IMR-90 (cell line): ENCODE measurements at regions not wholly inside any gene's neighbourhood (a gene's known extent, or its start where the extent isn't known, plus 50 kb on each side); places are given as distances from the start of the nearest gene placed in this dataset.

Experiments used
- ATAC-seq: fragments of 200-7000 bp; cut with Tn5 transposase; 2 replicates; pipeline ENCODE4 v1.9.1; 2020; ENCODE audit warnings: low read depth, mild to moderate bottlenecking, moderate library complexity
- BruUV-seq: library from RNA; stranded (reverse); fragments of 400-500 nt; replicated peaks from 2 replicates; lab custom pipeline; 2021; lab: Mats Ljungman, UMichigan
- CTCF ChIA-PET: fragments of 300-600 bp; formaldehyde crosslinking; extraction: SDS; loops from one replicate; lab custom pipeline; 2021; ENCODE audit warnings: antibody characterized with exemption; lab: Yijun Ruan, JAX
- POLR2A ChIA-PET: fragments of 300-600 bp; sonication (Branson Sonifier 250); formaldehyde crosslinking; loops from one replicate; lab custom pipeline; 2022; ENCODE audit warnings: antibody characterized with exemption; ENCODE audit not compliant: unreplicated experiment; lab: Charles Lee
- DNase-seq: peaks from one replicate; pipeline ENCODE4 v3.0.0; 2013
- H2AFZ ChIP-seq: replicated peaks from 2 replicates; pipeline ENCODE3; 2013; ENCODE audit warnings: low read length, mild to moderate bottlenecking; ENCODE audit not compliant: poor library complexity
- H2AK5ac ChIP-seq: 2 replicates; pipeline ENCODE4 v1.6.1; 2013; ENCODE audit warnings: low read depth, low read length, inconsistent platforms
- H2AK9ac ChIP-seq: replicated peaks from 2 replicates; pipeline ENCODE3; 2013; ENCODE audit warnings: mild to moderate bottlenecking, low read depth, low read length, moderate library complexity; ENCODE audit not compliant: poor library complexity
- H2BK120ac ChIP-seq: 2 replicates; pipeline ENCODE4 v1.6.1; 2013; ENCODE audit warnings: low read depth, low read length, inconsistent platforms
- H2BK15ac ChIP-seq: 3 replicates; pipeline ENCODE4 v1.6.1; 2013; ENCODE audit warnings: low read depth, low read length, inconsistent platforms
- H2BK20ac ChIP-seq: 2 replicates; pipeline ENCODE4 v1.6.1; 2013; ENCODE audit warnings: low read depth, mild to moderate bottlenecking, inconsistent platforms, low read length, moderate library complexity
- H2BK5ac ChIP-seq: 2 replicates; pipeline ENCODE4 v1.6.1; 2013; ENCODE audit warnings: mild to moderate bottlenecking, low read depth, low read length, inconsistent platforms; ENCODE audit not compliant: poor library complexity, severe bottlenecking
- H3K14ac ChIP-seq: replicated peaks from 2 replicates; pipeline ENCODE4 v1.6.1; 2013; ENCODE audit warnings: low read depth, low read length, inconsistent platforms
- H3K18ac ChIP-seq: 2 replicates; pipeline ENCODE4 v1.6.1; 2013; ENCODE audit warnings: low read depth, low read length, control low read depth
- H3K23ac ChIP-seq: 2 replicates; pipeline ENCODE4 v1.6.1; 2013; ENCODE audit warnings: low read depth, low read length, inconsistent platforms
- H3K27ac ChIP-seq: 2 replicates; pipeline ENCODE4 v1.5.1; 2013; ENCODE audit warnings: mild to moderate bottlenecking, control low read depth, low read length; ENCODE audit not compliant: insufficient read depth
- H3K27me3 ChIP-seq: 2 replicates; pipeline ENCODE4 v1.6.1; 2013; ENCODE audit warnings: low read length; ENCODE audit not compliant: control insufficient read depth, insufficient read depth
- H3K36me3 ChIP-seq: 2 replicates; pipeline ENCODE4 v1.6.1; 2013; ENCODE audit warnings: low read length, mixed read lengths; ENCODE audit not compliant: control insufficient read depth, insufficient read depth
- H3K4ac ChIP-seq: 2 replicates; pipeline ENCODE4 v1.6.1; 2013; ENCODE audit warnings: low read depth, low read length, inconsistent platforms
- H3K4me1 ChIP-seq: 2 replicates; pipeline ENCODE4 v1.6.1; 2013; ENCODE audit warnings: low read length, mixed read lengths; ENCODE audit not compliant: control insufficient read depth, insufficient read depth
- H3K4me2 ChIP-seq: 2 replicates; pipeline ENCODE4 v1.6.1; 2013; ENCODE audit warnings: low read depth, mild to moderate bottlenecking, control low read depth, low read length, moderate library complexity
- H3K4me3 ChIP-seq: 2 replicates; pipeline ENCODE4 v1.5.1; 2013; ENCODE audit warnings: low read depth, mild to moderate bottlenecking, control low read depth, low read length, moderate library complexity; ENCODE audit not compliant: insufficient read depth
- H3K56ac ChIP-seq: 2 replicates; pipeline ENCODE4 v1.6.1; 2013; ENCODE audit warnings: low read length, inconsistent platforms; ENCODE audit not compliant: insufficient read depth; ENCODE audit errors: extremely low read depth
- H3K79me1 ChIP-seq, 2 experiments: 2 replicates each; pipeline ENCODE4 v1.6.1; 2013; ENCODE audit warnings: low read length in 2 of 2, inconsistent platforms in 1 of 2, low read depth in 1 of 2
- H3K9ac ChIP-seq: 2 replicates; pipeline ENCODE4 v1.6.1; 2013; ENCODE audit warnings: low read depth, low read length, control low read depth
- H3K9me1 ChIP-seq: 2 replicates; pipeline ENCODE4 v1.6.1; 2013; ENCODE audit warnings: low read length, inconsistent platforms; ENCODE audit not compliant: insufficient read depth
- H3K9me3 ChIP-seq: 2 replicates; pipeline ENCODE4 v1.6.1; 2013; ENCODE audit warnings: low read length; ENCODE audit not compliant: control insufficient read depth, insufficient read depth
- H4K20me1 ChIP-seq: 2 replicates; pipeline ENCODE4 v1.6.1; 2013; ENCODE audit warnings: low read length, inconsistent platforms; ENCODE audit not compliant: insufficient read depth
- H4K5ac ChIP-seq: 2 replicates; pipeline ENCODE4 v1.6.1; 2013; ENCODE audit warnings: mild to moderate bottlenecking, low read depth, low read length, control low read depth
- H4K8ac ChIP-seq, 2 experiments: 2 replicates each; pipeline ENCODE4 v1.6.1; 2013; ENCODE audit warnings: low read depth in 2 of 2, low read length in 2 of 2, control low read depth in 1 of 2, inconsistent platforms in 1 of 2
- H4K91ac ChIP-seq: 2 replicates; pipeline ENCODE4 v1.6.1; 2013; ENCODE audit warnings: low read depth, low read length, inconsistent platforms; ENCODE audit not compliant: insufficient read depth
- BHLHE40 ChIP-seq: fragments of 150-350 bp; IDR thresholded peaks from 2 replicates; pipeline ENCODE4 v1.6.1; 2016; ENCODE audit warnings: mild to moderate bottlenecking, low read depth, low read length
- CEBPB ChIP-seq: IDR thresholded peaks from 2 replicates; pipeline ENCODE4 v1.6.1; 2012; ENCODE audit warnings: low read depth, low read length, improper control_type of control experiment
- CHD1 ChIP-seq: IDR thresholded peaks from 2 replicates; pipeline ENCODE4 v1.6.1; 2012; ENCODE audit warnings: low read depth, low read length, improper control_type of control experiment
- FOS ChIP-seq: fragments of 150-350 bp; IDR thresholded peaks from 2 replicates; pipeline ENCODE4 v1.6.1; 2016; ENCODE audit warnings: low read depth, low read length
- MAFK ChIP-seq: IDR thresholded peaks from 2 replicates; pipeline ENCODE4 v1.6.1; 2012; ENCODE audit warnings: low read depth, low read length, improper control_type of control experiment
- MAZ ChIP-seq: IDR thresholded peaks from 2 replicates; pipeline ENCODE4 v1.6.1; 2012; ENCODE audit warnings: low read depth, mild to moderate bottlenecking, low read length, improper control_type of control experiment, moderate library complexity, borderline replicate concordance
- MXI1 ChIP-seq: IDR thresholded peaks from 2 replicates; pipeline ENCODE4 v1.6.1; 2012; ENCODE audit warnings: low read depth, mild to moderate bottlenecking, low read length, moderate library complexity, borderline replicate concordance
- NFE2L2 ChIP-seq: fragments of 150-350 bp; IDR thresholded peaks from 2 replicates; pipeline ENCODE4 v1.6.1; 2016; ENCODE audit warnings: low read depth, mild to moderate bottlenecking, low read length
- POLR2A ChIP-seq: IDR thresholded peaks from 2 replicates; pipeline ENCODE4 v1.6.1; 2012; ENCODE audit warnings: mild to moderate bottlenecking, low read depth, low read length
- RAD21 ChIP-seq: IDR thresholded peaks from 2 replicates; pipeline ENCODE4 v1.6.1; 2012; ENCODE audit warnings: low read length, improper control_type of control experiment
- RFX5 ChIP-seq: IDR thresholded peaks from 2 replicates; pipeline ENCODE4 v1.8.0; 2012; ENCODE audit warnings: low read depth, mild to moderate bottlenecking, low read length, moderate library complexity
- WGBS, 2 experiments: methylation state at CpG; one replicate each; pipeline versions ENCODE4 v1.1.5 to v1.1.7; 2013; ENCODE audit warnings: missing lambda C conversion rate in 2 of 2; ENCODE audit not compliant: insufficient read length in 1 of 2; ENCODE audit errors: extremely low coverage in 2 of 2; 5-methylcytosine and 5-hydroxymethylcytosine counted together
- dilution Hi-C: fragments of 300-500 bp; cut with HindIII; formaldehyde crosslinking; loops from one replicate; pipeline ENCODE4 v1.14.3; 2018; ENCODE audit warnings: low sequenced_read_pairs; ENCODE audit not compliant: unreplicated experiment
- in situ Hi-C: fragments of 300-500 bp; cut with MboI; formaldehyde crosslinking; loops from 3 replicates; pipeline ENCODE4 v1.14.3; 2019; ENCODE audit warnings: low sequenced_read_pairs, inconsistent platforms, mixed read lengths
- intact Hi-C: fragments of 100-400 bp; cut with micrococcal nuclease; formaldehyde crosslinking; loops from 2 replicates; pipeline ENCODE4 v1.10.0; 2022
- TF ChIP-seq, protein P1 (sequence below): conservative IDR thresholded peaks from 2 replicates; pipeline ENCODE4 v1.5.1; 2012; ENCODE audit warnings: mild to moderate bottlenecking, low read depth, low read length, improper control_type of control experiment

DNA sequence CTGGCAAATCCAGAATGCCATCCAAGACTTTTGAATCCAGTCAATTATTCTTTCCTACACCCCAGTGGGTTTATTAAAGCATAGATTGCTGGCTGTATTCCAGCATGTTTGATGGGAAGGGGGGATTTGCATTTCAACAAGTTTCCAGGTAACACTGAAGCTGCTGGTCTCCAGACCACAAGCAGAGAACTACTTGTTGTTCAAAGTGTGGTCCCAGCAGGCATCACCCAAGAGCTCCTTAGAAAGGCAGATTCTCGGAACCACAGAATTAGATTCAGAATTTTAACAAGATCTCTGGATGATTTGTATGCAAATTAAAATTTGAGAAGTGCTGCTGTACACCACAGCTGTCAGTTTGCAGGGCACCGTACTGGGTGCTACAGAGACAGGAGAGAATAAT lies 216.3 kb upstream of the FAM78B start:
- no peak overlapping the region for H3K56ac ChIP-seq
- no peaks in the 10 kb centered on the region for H3K9me1 ChIP-seq
- no peaks in the 10 kb centered on the region for H3K27me3 ChIP-seq
- DNase-seq (no peak), ATAC-seq (no peak)
- H2BK15ac ChIP-seq, result no peak overlapping the region
- no peak overlapping the region for H2AK5ac ChIP-seq
- H3K4ac ChIP-seq, result no peak overlapping the region
- no peak overlapping the region for H2BK20ac ChIP-seq
- intact Hi-C loops, result no loop called here
- no peaks in the 10 kb centered on the region for H3K79me1 ChIP-seq
- H2BK5ac ChIP-seq, result no peak overlapping the region
- TF ChIP-seq MXI1 (no peak), NFE2L2 (no peak), POLR2A (no peak), MAZ (no peak), MAFK (no peak), RAD21 (no peak), CEBPB (no peak), CHD1 (no peak), BHLHE40 (no peak), RFX5 (no peak), FOS (no peak)
- TF ChIP-seq, protein P1, sequence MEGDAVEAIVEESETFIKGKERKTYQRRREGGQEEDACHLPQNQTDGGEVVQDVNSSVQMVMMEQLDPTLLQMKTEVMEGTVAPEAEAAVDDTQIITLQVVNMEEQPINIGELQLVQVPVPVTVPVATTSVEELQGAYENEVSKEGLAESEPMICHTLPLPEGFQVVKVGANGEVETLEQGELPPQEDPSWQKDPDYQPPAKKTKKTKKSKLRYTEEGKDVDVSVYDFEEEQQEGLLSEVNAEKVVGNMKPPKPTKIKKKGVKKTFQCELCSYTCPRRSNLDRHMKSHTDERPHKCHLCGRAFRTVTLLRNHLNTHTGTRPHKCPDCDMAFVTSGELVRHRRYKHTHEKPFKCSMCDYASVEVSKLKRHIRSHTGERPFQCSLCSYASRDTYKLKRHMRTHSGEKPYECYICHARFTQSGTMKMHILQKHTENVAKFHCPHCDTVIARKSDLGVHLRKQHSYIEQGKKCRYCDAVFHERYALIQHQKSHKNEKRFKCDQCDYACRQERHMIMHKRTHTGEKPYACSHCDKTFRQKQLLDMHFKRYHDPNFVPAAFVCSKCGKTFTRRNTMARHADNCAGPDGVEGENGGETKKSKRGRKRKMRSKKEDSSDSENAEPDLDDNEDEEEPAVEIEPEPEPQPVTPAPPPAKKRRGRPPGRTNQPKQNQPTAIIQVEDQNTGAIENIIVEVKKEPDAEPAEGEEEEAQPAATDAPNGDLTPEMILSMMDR, result no peak
- no peak overlapping the region for H3K9ac ChIP-seq
- no peaks in the 10 kb centered on the region for H4K20me1 ChIP-seq
- no peak overlapping the region for H3K27ac ChIP-seq
- no peak overlapping the region for H2BK120ac ChIP-seq
- no peak overlapping the region for H2AK9ac ChIP-seq
- no peak overlapping the region for H2AFZ ChIP-seq
- dilution Hi-C loops, result no loop called here
- ChIA-PET POLR2A (no interaction called here), CTCF (no interaction called here)
- no peaks in the 10 kb centered on the region for H3K36me3 ChIP-seq
- H4K8ac ChIP-seq, result no peak overlapping the region
- no TSS peak for BruUV-seq
- no peak overlapping the region for H3K4me3 ChIP-seq
- H4K5ac ChIP-seq, result no peak overlapping the region
- WGBS, 2 experiments, result no CpG with 5 or more reads among the region's 2 CpGs
- no peak overlapping the region for H3K4me2 ChIP-seq
- no peak overlapping the region for H3K14ac ChIP-seq
- in situ Hi-C loops, result no loop called here
- H3K18ac ChIP-seq, result no peak overlapping the region
- H3K9me3 ChIP-seq, result peaks cover 20% of the 10 kb centered on the region
- H3K23ac ChIP-seq, result no peak overlapping the region
- H3K4me1 ChIP-seq, result no peaks in the 10 kb centered on the region
- H4K91ac ChIP-seq, result no peak overlapping the region
